H1 (cell line): ENCODE measurements at regions not wholly inside any gene's neighbourhood (a gene's known extent, or its start where the extent isn't known, plus 50 kb on each side); places are given as distances from the start of the nearest gene placed in this dataset.

Experiments
- CTCF ChIA-PET: fragments of 300-600 bp; sonication (Branson Sonifier 250); formaldehyde crosslinking; loops from one replicate; lab custom pipeline; 2021; ENCODE audit not compliant: partially characterized antibody; lab: Charles Lee
- POLR2A ChIA-PET: fragments of 300-600 bp; sonication (Branson Sonifier 250); formaldehyde crosslinking; loops from one replicate; lab custom pipeline; 2021; ENCODE audit warnings: inconsistent platforms; ENCODE audit not compliant: partially characterized antibody; lab: Charles Lee
- DNase-seq, 2 experiments: peaks; one replicate each; pipeline versions ENCODE4 v3.0.0 to v3.0.0-alpha.2; 2010 to 2022; ENCODE audit warnings: low spot score in 2 of 2, low read depth in 1 of 2, mixed read lengths in 1 of 2
- FAIRE-seq: peaks from 2 replicates; lab custom pipeline; 2011; peaks lifted over from hg19 to GRCh38; lab: Jason Lieb, UNC
- H2AFZ ChIP-seq: 2 replicates; pipeline ENCODE4 v1.8.1; 2012; ENCODE audit warnings: low read length, inconsistent platforms
- H2AK5ac ChIP-seq: 2 replicates; pipeline ENCODE4 v1.6.1; 2013; ENCODE audit warnings: low read depth, low read length
- H2BK120ac ChIP-seq: replicated peaks from 2 replicates; pipeline ENCODE3; 2013; ENCODE audit warnings: low read depth, low read length, inconsistent platforms
- H2BK12ac ChIP-seq: 2 replicates; pipeline ENCODE4 v1.6.1; 2013; ENCODE audit warnings: low read depth, low read length
- H2BK15ac ChIP-seq: 2 replicates; pipeline ENCODE4 v1.6.1; 2013; ENCODE audit warnings: low read length
- H2BK20ac ChIP-seq: 2 replicates; pipeline ENCODE4 v1.6.1; 2013; ENCODE audit warnings: low read length
- H2BK5ac ChIP-seq: 2 replicates; pipeline ENCODE4 v1.6.1; 2013; ENCODE audit warnings: low read depth, low read length
- H3K14ac ChIP-seq: 2 replicates; pipeline ENCODE4 v1.6.1; 2013; ENCODE audit warnings: inconsistent platforms; ENCODE audit not compliant: insufficient read length
- H3K18ac ChIP-seq: 2 replicates; pipeline ENCODE4 v1.6.1; 2013; ENCODE audit warnings: low read length; ENCODE audit errors: extremely low read depth
- H3K23ac ChIP-seq: 2 replicates; pipeline ENCODE4 v1.6.1; 2013; ENCODE audit warnings: inconsistent platforms; ENCODE audit not compliant: insufficient read length
- H3K23me2 ChIP-seq: 2 replicates; pipeline ENCODE4 v1.6.1; 2013; ENCODE audit warnings: low read depth, low read length
- H3K27ac ChIP-seq: 2 replicates; pipeline ENCODE4 v1.6.1; 2011; ENCODE audit warnings: low read depth, low read length, inconsistent platforms
- H3K27me3 ChIP-seq, 4 experiments: replicated peaks in 1 of 4; 1 replicate in 1 of 4; 2 replicates in 3 of 4; pipeline versions ENCODE4 v1.6.1 to v1.8.1; 2011 to 2013; ENCODE audit warnings: low read length in 3 of 4, mild to moderate bottlenecking in 3 of 4, inconsistent platforms in 2 of 4, mixed read lengths in 2 of 4, moderate library complexity in 1 of 4; ENCODE audit not compliant: control insufficient read depth in 3 of 4, insufficient read depth in 3 of 4; ENCODE audit errors: extremely low read depth in 1 of 4
- H3K36me3 ChIP-seq, 4 experiments: 2 replicates each; pipeline versions ENCODE4 v1.6.1 to v1.8.1; 2011 to 2013; ENCODE audit warnings: mild to moderate bottlenecking in 4 of 4, low read length in 3 of 4, moderate library complexity in 2 of 4, control low read depth in 1 of 4, inconsistent platforms in 1 of 4; ENCODE audit not compliant: insufficient read depth in 4 of 4, control insufficient read depth in 2 of 4
- H3K4ac ChIP-seq: replicated peaks from 2 replicates; pipeline ENCODE3; 2013; ENCODE audit warnings: low read length, low read depth, mixed read lengths, inconsistent platforms; ENCODE audit not compliant: insufficient read length
- H3K4me1 ChIP-seq, 4 experiments: replicated peaks in 1 of 4; 1 replicate in 1 of 4; 2 replicates in 3 of 4; pipeline versions ENCODE4 v1.6.1 to v1.8.1; 2011 to 2013; ENCODE audit warnings: low read length in 3 of 4, inconsistent platforms in 2 of 4, mixed read lengths in 1 of 4; ENCODE audit not compliant: insufficient read depth in 4 of 4, control insufficient read depth in 3 of 4
- H3K4me2 ChIP-seq, 2 experiments: 2 replicates each; pipeline versions ENCODE4 v1.6.1 to v1.8.1; 2011 to 2013; ENCODE audit warnings: low read depth in 2 of 2, low read length in 2 of 2, control low read depth in 1 of 2, inconsistent platforms in 1 of 2, mild to moderate bottlenecking in 1 of 2; ENCODE audit not compliant: insufficient read depth in 1 of 2
- H3K4me3 ChIP-seq, 4 experiments: fragments of 200-600, 300-600 bp in 1 of 4; sonication (generic), shearing (Covaris generic), sonication (Bioruptor Twin) in 1 of 4; 2 replicates each; pipeline versions ENCODE4 v1.5.1 to v1.8.1; 2011 to 2016; ENCODE audit warnings: low read length in 4 of 4, low read depth in 3 of 4, control low read depth in 2 of 4, inconsistent platforms in 2 of 4, mild to moderate bottlenecking in 2 of 4, mixed read lengths in 1 of 4, moderate library complexity in 1 of 4; ENCODE audit not compliant: insufficient read depth in 2 of 4; ENCODE audit errors: extremely low read depth in 1 of 4
- H3K56ac ChIP-seq: replicated peaks from 2 replicates; pipeline ENCODE3; 2013; ENCODE audit warnings: low read depth, mild to moderate bottlenecking, mixed read lengths, low read length, inconsistent platforms; ENCODE audit not compliant: insufficient read length
- H3K79me1 ChIP-seq: 2 replicates; pipeline ENCODE4 v1.6.1; 2013; ENCODE audit warnings: low read depth, low read length, control low read depth
- H3K79me2 ChIP-seq, 2 experiments: 2 replicates each; pipeline versions ENCODE4 v1.6.1 to v1.8.1; 2012 to 2013; ENCODE audit warnings: low read length in 2 of 2, mild to moderate bottlenecking in 2 of 2, inconsistent platforms in 1 of 2; ENCODE audit not compliant: insufficient read depth in 2 of 2, control insufficient read depth in 1 of 2
- H3K9ac ChIP-seq, 4 experiments: replicated peaks in 1 of 4; 1 replicate in 1 of 4; 2 replicates in 3 of 4; pipeline versions ENCODE4 v1.6.1 to v1.8.1; 2011 to 2013; ENCODE audit warnings: low read depth in 3 of 4, low read length in 3 of 4, control low read depth in 2 of 4, mild to moderate bottlenecking in 2 of 4, moderate library complexity in 2 of 4, inconsistent platforms in 1 of 4; ENCODE audit errors: extremely low read depth in 1 of 4
- H3K9me3 ChIP-seq, 2 experiments: 2 replicates each; pipeline versions ENCODE4 v1.6.1 to v1.8.1; 2012 to 2013; ENCODE audit warnings: mild to moderate bottlenecking in 2 of 2, moderate library complexity in 2 of 2, control low read depth in 1 of 2, inconsistent platforms in 1 of 2, low read depth in 1 of 2, low read length in 1 of 2, mixed read lengths in 1 of 2; ENCODE audit not compliant: insufficient read depth in 2 of 2
- H4K20me1 ChIP-seq, 2 experiments: replicated peaks in 1 of 2; 2 replicates each; pipeline versions ENCODE3 to v1.8.1; 2011 to 2013; ENCODE audit warnings: inconsistent platforms in 2 of 2, low read length in 2 of 2, mild to moderate bottlenecking in 1 of 2; ENCODE audit not compliant: insufficient read depth in 2 of 2, control insufficient read depth in 1 of 2
- H4K5ac ChIP-seq: 2 replicates; pipeline ENCODE4 v1.6.1; 2013; ENCODE audit warnings: low read length, low read depth, mixed read lengths, inconsistent platforms; ENCODE audit not compliant: insufficient read length
- H4K8ac ChIP-seq: 2 replicates; pipeline ENCODE4 v1.8.0; 2013; ENCODE audit warnings: mild to moderate bottlenecking, moderate library complexity, low read length, inconsistent platforms; ENCODE audit not compliant: insufficient read depth; ENCODE audit errors: extremely low read depth
- H4K91ac ChIP-seq: replicated peaks from 2 replicates; pipeline ENCODE3; 2013; ENCODE audit warnings: low read length, mixed read lengths, inconsistent platforms; ENCODE audit not compliant: insufficient read length
- CBX8 ChIP-seq: fragments of 300-800, 300-1000 bp; sonication (generic); IDR thresholded peaks from 2 replicates; pipeline ENCODE4 v1.7.1; 2016; ENCODE audit warnings: low read depth, low read length, borderline replicate concordance
- CTCF ChIP-seq, 3 experiments: IDR thresholded peaks; 1 replicate in 2 of 3; 2 replicates in 1 of 3; pipeline versions ENCODE4 v1.5.1 to v1.6.1; 2011; ENCODE audit warnings: low read length in 3 of 3, mild to moderate bottlenecking in 3 of 3, inconsistent platforms in 2 of 3, low read depth in 1 of 3, moderate library complexity in 1 of 3; ENCODE audit not compliant: insufficient read depth in 1 of 3; ENCODE audit errors: control extremely low read depth in 1 of 3
- RAD21 ChIP-seq, 2 experiments: IDR thresholded peaks in 1 of 2; conservative IDR thresholded peaks in 1 of 2; 2 replicates each; pipeline ENCODE4 v1.6.1; 2011; ENCODE audit warnings: low read depth in 2 of 2, low read length in 2 of 2, improper control_type of control experiment in 1 of 2, inconsistent platforms in 1 of 2, mild to moderate bottlenecking in 1 of 2, moderate library complexity in 1 of 2
- RBBP5 ChIP-seq: IDR thresholded peaks from 2 replicates; pipeline ENCODE4 v1.7.1; 2012; ENCODE audit warnings: low read depth, mild to moderate bottlenecking, inconsistent platforms, low read length, moderate library complexity, borderline replicate concordance
- TEAD4 ChIP-seq: IDR thresholded peaks from 2 replicates; pipeline ENCODE4 v1.6.1; 2012; ENCODE audit warnings: low read depth, low read length, inconsistent platforms, mixed read lengths
- YY1 ChIP-seq: IDR thresholded peaks from 2 replicates; pipeline ENCODE4 v1.6.1; 2011; ENCODE audit warnings: low read depth, mild to moderate bottlenecking, low read length
- ZNF274 ChIP-seq: IDR thresholded peaks from 2 replicates; pipeline ENCODE4 v1.7.0; 2012; ENCODE audit warnings: low read length, borderline replicate concordance; ENCODE audit errors: extremely low read depth
- WGBS, 2 experiments: shearing (Covaris generic) in 1 of 2; methylation state at CpG; one replicate each; pipeline versions ENCODE4 v1.1.6 to v1.1.7; 2013 to 2015; ENCODE audit warnings: low lambda C conversion rate in 2 of 2, mixed read lengths in 2 of 2, inconsistent platforms in 1 of 2, low coverage in 1 of 2, missing lambda C conversion rate in 1 of 2; ENCODE audit not compliant: insufficient replicate concordance in 2 of 2, insufficient coverage in 1 of 2, insufficient read length in 1 of 2; ENCODE audit errors: extremely low coverage in 1 of 2, missing lambda C conversion rate in 1 of 2; 5-methylcytosine and 5-hydroxymethylcytosine counted together

- FAIRE-seq = peak; percentile 96
- CTCF ChIA-PET = interaction anchor here (0.6 to 1.6 kb wide), 8 partner anchors 18 to 1820 kb away, joined by 3 to 6 read pairs (median 4); no protein-coding TSS in a partner anchor
These were observed 130.7 kb upstream of the GPRIN3 start for GRCh38 chr4:89438102-89438831.

More at GRCh38 chr4:89438102-89438831, 130.7 kb upstream of the GPRIN3 start:
- H3K4me1 ChIP-seq = peaks cover 0 to 6% (median 0%) of the 10 kb centered on the region in 4 experiments; a peak in 2 of 7 replicates
- no peaks in the 10 kb centered on the region for H4K20me1 ChIP-seq
- no peaks in the 10 kb centered on the region for H3K79me1 ChIP-seq
- peak; percentile 31 to 78 for DNase-seq
- no peaks in the 10 kb centered on the region; the same call in 1 of the 2 replicates for H3K23me2 ChIP-seq
- no peaks in the 10 kb centered on the region for H3K36me3 ChIP-seq
- no peak overlapping the region for H3K18ac ChIP-seq
- H2AFZ ChIP-seq = peak overlapping the region; percentile 66; the same call in 1 of the 2 replicates
- H3K14ac ChIP-seq = no peak overlapping the region
- H3K27ac ChIP-seq = no peak overlapping the region
- no peak overlapping the region for H3K9ac ChIP-seq
- H3K4ac ChIP-seq = no peak overlapping the region
- H3K4me2 ChIP-seq = no peak overlapping the region
- H4K8ac ChIP-seq = 0 out of 2 replicates have a peak overlapping the region, but pooled peaks have one; percentile 57
- WGBS, 2 experiments = 92% methylated on average over 14 of the region's 14 CpGs; no CpG with 5 or more reads in 1 of the 2 experiments
- no peak for TF ChIP-seq TEAD4
- peak in 2 of 3 experiments; percentile 46 to 53; a peak in 3 of 4 replicates for TF ChIP-seq CTCF (IDR thresholded peaks at IDR 0.05; ENCODE audit: control extremely low read depth in 1 of 3, insufficient read depth in 1 of 3, low read depth in 1 of 3, low read length in 3 of 3)
- no peak for TF ChIP-seq ZNF274
- no peak for TF ChIP-seq CBX8
- TF ChIP-seq YY1 = peak; percentile 93
- peak; percentile 54 to 64 for TF ChIP-seq RAD21 (IDR thresholded peaks at IDR 0.05 in 1 of 2, conservative IDR thresholded peaks at IDR 0.05 in 1 of 2; ENCODE audit: low read depth in 2 of 2, low read length in 2 of 2)
- TF ChIP-seq RBBP5 = no peak
- H3K56ac ChIP-seq = no peak overlapping the region
- H3K4me3 ChIP-seq = no peak overlapping the region
- no peaks in the 10 kb centered on the region for H3K9me3 ChIP-seq
- no peak overlapping the region for H4K91ac ChIP-seq
- POLR2A ChIA-PET = no interaction called here
- H2BK12ac ChIP-seq = peak overlapping the region; percentile 72; the same call in 1 of the 2 replicates
- no peak overlapping the region for H2BK5ac ChIP-seq
- no peak overlapping the region for H3K23ac ChIP-seq
- no peaks in the 10 kb centered on the region for H3K27me3 ChIP-seq
- no peak overlapping the region for H2AK5ac ChIP-seq
- no peak overlapping the region for H2BK120ac ChIP-seq
- no peak overlapping the region for H2BK15ac ChIP-seq
- H4K5ac ChIP-seq = no peak overlapping the region
- no peak overlapping the region for H2BK20ac ChIP-seq
- no peaks in the 10 kb centered on the region for H3K79me2 ChIP-seq
